HCT116 (cell line): ENCODE measurements at regions not wholly inside any gene's neighbourhood (a gene's known extent, or its start where the extent isn't known, plus 50 kb on each side); places are given as distances from the start of the nearest gene placed in this dataset.

ENCODE experiments used
- CTCF ChIP-seq, 3 experiments: fragments of 200-600 bp in 1 of 3; sonication (generic) in 1 of 3; IDR thresholded peaks in 2 of 3; conservative IDR thresholded peaks in 1 of 3; 2 replicates each; pipeline ENCODE4 v1.5.1; 2012 to 2017; ENCODE audit warnings: low read depth in 2 of 3, low read length in 2 of 3, antibody characterized with exemption in 1 of 3, borderline replicate concordance in 1 of 3, control low read depth in 1 of 3, mild to moderate bottlenecking in 1 of 3, mixed read lengths in 1 of 3, mixed run types in 1 of 3, moderate library complexity in 1 of 3; ENCODE audit not compliant: insufficient read depth in 1 of 3
- POLR2A ChIP-seq: IDR thresholded peaks from 2 replicates; pipeline ENCODE4 v1.7.0; 2011; ENCODE audit warnings: borderline replicate concordance; ENCODE audit not compliant: insufficient read depth, insufficient read length; ENCODE audit errors: extremely low read depth
- REST ChIP-seq: IDR thresholded peaks from 2 replicates; pipeline ENCODE4 v1.6.1; 2012; ENCODE audit warnings: low read depth
- TCF7L2 ChIP-seq: IDR thresholded peaks from 2 replicates; pipeline ENCODE4 v1.7.0; 2011; ENCODE audit warnings: borderline replicate concordance, inconsistent platforms; ENCODE audit not compliant: insufficient read depth, insufficient read length; ENCODE audit errors: extremely low read depth

GRCh38 chrX:73266766-73267165 lies 52.1 kb upstream of the NAP1L2 start:
- no peak for TF ChIP-seq POLR2A
- no peak for TF ChIP-seq REST
- no peak for TF ChIP-seq CTCF (IDR thresholded peaks at IDR 0.05 in 2 of 3, conservative IDR thresholded peaks at IDR 0.05 in 1 of 3; ENCODE audit: borderline replicate concordance in 1 of 3, insufficient read depth in 1 of 3, low read depth in 2 of 3, low read length in 2 of 3)
- TF ChIP-seq TCF7L2, result no peak
